GM18499 (cell line): ENCODE measurements at regions not wholly inside any gene's neighbourhood (a gene's known extent, or its start where the extent isn't known, plus 50 kb on each side); places are given as distances from the start of the nearest gene placed in this dataset.

Experiments
- ATAC-seq: cut with Tn5 transposase; IDR thresholded peaks from one replicate; pipeline ENCODE4 v1.9.1; 2021; ENCODE audit warnings: moderate number of reproducible peaks; ENCODE audit not compliant: insufficient read depth, unreplicated experiment

DNA sequence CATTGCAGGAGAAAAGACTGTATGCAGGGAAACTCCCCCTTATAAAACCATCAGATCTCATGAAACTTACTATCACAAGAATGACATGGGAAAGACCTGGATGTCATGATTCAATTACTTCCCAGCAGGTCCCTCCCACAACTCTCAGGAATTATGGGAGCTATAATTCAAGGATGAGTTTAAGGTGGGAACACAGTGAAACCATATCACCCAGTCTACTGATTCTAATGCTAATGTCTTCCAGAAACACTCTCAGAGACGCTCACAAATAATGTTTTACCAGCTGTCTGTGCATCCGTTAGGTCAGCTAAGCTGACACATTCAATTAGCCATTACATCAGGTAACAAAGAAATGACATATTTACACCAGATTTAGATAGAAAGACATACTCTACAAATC is 637.9 kb downstream of the NLGN4Y start:
- no peak for ATAC-seq

DNA sequence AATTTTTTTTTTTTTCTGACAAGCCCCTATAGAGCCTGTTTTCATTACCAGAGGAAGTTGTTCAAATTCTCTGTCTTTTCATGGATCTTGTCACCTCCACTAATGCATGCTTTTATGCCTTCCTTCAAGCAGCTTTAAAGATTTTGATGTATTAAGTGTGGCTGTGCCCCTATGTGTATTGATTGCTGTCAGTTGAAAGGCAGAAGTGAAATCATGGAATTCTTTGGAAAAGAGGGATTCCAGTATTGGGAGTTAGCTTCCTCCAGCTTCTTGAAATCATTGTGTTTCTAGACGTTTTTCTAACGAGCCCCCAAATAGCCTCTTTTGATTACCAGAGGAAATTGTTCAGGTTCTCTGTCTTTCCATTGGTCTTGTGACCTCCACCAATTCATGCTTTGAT is 655.6 kb downstream of the NLGN4Y start:
- ATAC-seq = no peak

DNA sequence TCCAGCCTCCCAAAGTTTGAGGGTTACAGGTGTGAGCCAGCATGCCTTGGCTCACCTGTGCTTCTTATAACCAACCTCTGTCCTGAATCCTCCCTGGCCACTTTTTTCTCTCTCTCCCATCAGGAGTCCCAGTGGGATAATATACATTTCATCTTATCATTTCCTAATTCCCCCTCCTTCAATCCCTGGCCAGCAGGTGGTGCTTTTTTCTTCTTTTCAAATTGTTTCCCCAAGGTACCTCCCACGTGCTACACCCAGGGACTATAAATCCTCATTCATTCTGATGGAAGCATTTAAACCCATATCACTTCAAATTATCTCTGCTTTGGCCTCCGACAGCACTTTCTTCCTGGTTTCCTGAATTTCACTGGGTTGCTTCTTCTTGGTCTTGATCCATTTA is 704.7 kb downstream of the NLGN4Y start:
- ATAC-seq = no peak

DNA sequence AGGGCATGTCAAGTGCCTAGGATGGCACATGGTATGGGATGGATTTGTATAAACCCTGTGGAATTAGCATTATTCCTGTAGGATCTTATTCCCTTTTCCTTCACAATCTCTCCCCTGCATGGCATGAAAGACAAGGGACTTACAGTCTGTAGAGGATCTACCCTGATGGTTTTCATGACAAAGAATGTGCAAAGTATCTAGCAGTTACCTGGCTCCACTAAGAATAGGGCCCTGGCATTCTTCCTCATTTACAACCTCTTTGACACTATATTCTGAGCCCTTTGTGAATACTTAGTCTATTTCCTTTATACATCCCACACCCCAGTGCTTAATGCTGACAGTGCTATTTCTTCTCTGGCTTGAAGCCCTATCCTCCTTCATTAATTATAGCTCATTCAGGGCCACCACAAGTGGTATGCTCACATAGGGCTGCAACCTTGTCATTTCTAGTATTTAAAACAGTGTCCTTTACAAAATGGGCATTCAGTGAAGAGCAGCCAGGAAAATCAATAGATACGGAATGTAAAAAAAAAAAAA is 715.3 kb downstream of the NLGN4Y start:
- ATAC-seq = no peak

DNA sequence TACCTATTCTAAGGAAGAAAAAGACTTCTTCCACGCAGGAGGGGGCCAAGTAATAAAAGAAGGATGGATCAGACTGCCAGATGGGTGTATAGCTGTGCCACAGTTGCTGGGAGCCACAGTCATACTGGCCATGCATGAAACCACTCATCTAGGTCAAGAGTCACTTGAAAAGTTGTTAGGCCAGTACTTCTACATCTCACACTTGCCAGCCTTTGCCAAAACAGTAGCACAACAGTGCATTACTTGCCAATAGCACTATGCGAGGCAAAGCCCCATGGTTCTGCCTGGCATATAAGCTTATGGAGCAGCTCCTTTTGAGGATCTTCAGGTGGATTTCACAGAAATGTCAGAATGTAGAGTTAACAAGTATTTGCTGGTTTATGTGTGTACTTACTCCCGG is 735.0 kb downstream of the NLGN4Y start:
- no peak for ATAC-seq

DNA sequence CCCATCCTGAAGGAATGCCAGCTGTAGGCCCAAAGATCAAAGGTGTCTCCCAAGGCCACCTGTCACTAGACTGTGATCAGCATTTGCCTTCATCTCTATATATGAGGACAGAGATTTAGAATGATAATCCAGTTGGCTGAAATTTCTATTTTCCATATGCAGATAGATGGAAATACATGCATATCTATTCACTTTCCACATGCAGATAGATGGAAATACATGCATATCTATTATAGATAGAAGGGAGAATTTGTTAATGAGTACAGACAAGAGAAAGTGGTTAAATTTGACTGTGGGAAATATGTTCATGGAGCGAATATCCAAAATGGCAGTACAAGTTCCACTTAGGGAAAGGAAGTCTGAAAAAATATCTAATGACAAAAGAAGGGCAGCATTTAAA is 762.2 kb downstream of the NLGN4Y start:
- no peak for ATAC-seq

DNA sequence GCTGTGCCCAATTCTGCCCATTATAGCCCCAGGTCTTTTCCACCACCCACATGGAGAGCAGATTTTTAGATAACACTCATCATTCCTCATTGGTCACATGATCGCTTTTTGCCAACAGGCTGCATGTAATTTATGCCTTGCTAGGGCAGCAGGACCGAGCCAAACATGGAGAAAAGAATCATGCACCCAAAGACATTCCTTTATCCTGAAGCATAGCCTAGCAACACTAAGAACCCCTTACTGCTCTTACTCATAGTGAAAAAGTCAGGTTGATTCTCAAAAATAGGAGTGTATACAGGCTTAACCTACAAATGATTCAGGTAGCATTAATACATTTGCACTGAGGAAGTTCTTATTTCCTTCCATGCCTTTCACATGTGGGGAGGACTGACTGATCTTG is 765.5 kb downstream of the NLGN4Y start:
- no peak for ATAC-seq

DNA sequence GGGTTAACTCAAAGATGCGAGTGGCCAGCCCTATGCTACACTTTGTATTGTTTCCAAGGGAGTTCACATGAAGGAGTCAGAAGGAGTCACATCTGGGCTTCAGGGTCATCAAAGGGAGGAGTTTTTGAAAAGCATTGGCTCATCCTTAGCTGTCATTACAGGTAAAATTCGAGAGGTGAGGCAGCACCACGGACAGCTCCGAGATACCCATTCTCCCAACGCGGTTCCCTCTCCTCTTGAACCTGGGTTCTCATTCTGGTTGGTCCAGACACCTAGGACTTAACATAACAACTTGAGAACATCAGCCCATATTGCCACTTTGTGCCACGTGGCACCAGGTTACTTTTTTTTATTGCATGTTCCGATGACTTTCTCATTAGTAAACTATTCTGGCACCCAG is 768.6 kb downstream of the NLGN4Y start:
- ATAC-seq = no peak

DNA sequence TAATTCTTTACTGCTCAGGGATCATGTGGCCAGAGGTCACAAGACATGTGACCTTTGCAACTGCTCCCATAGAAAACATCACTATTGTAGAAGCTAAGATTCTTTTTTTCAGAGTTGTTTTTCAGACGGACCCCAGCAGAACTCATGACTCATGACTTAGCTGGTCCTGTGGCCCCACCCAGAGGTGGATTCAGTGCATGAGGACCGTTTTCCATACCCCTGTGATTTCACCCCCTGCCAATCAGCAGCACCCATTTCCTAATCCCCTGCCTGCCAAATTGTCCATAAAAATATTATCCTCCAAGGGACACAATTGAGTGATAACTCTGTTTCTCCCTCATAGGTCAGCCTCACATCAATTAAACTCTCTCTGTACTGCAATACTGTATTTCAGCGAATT is 777.5 kb downstream of the NLGN4Y start:
- no peak for ATAC-seq

DNA sequence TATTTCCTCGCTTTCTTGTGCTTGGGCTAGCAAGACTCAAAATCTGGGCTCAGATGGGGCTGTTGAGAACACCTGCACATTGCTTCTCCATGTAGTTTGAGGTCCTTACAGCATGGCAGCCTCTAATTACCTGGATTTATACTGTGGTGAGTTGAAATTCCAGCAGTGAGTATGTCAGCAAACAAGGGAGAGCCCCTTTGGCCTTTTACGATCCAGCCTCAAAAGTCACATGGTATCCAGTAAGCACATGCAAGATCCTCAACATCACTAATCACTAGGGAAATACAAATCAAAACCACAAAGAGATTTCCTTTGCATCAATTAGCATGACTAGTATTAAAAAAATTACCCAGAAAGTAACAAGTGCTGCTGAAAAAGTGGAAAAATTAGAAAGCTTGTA is 787.8 kb downstream of the NLGN4Y start:
- no peak for ATAC-seq

- ATAC-seq = no peak
These were observed 799.9 kb downstream of the NLGN4Y start for GRCh38 chrY:15324189-15324588.

GRCh38 chrY:15325201-15325600 is 800.9 kb downstream of the NLGN4Y start:
- ATAC-seq = no peak

GRCh38 chrY:15326673-15327072 is 802.3 kb downstream of the NLGN4Y start:
- no peak for ATAC-seq

- no peak for ATAC-seq
These were observed 804.5 kb downstream of the NLGN4Y start for GRCh38 chrY:15328848-15329247.

- no peak for ATAC-seq
These were observed 819.2 kb downstream of the NLGN4Y start for GRCh38 chrY:15343522-15343921.

DNA sequence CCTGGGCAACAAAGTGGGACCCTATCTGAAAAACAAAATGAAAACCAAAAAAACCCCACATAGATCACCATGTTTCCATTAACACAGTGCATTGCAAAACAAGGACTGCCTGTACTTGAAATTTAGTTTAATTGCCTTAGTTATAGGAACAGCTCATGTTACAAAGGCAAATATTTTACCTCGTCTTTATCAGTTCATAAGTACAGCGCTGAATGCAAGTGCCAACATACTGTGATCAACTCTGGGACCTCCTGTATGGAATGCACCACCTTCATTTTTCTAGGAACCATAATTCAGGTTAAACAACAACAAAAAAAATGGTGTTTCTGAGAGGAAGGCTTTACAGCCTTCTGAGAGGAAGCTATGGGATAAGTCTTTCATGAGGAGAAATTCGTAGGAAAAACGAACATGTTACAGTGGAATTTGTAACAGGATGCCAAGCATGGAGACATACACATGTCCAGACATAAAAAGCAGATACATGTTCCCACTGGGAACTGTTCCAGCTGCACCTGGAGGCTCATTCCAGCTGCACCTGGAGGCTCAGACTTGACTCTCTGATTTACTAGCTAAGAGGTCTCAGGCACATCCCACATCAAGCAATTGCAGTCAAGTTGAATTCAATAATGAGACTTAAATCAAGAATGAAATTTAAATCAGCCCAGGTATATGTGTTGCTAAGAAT is 821.3 kb downstream of the NLGN4Y start:
- no peak for ATAC-seq

- no peak for ATAC-seq
These were observed 825.0 kb downstream of the NLGN4Y start for GRCh38 chrY:15349351-15349750.

DNA sequence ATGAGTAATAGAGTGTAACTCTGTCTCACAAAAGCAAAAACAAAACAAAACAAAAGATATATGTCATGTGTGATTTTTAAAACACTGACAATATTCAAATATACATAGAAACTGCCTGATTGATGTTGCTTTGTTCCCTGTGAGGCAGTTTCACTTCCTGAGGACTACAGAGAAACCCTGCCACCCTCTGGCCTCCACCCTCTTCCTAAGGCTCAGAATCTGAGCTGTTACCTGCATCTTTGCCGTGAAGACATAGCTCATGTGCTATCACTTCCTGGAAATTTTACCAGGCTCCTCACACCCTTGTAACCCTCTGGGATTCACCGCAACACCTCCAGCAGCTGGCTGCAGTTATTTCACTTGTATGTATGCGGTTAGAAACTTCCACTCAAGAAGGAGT is 831.0 kb downstream of the NLGN4Y start:
- ATAC-seq = peak; percentile 89

DNA sequence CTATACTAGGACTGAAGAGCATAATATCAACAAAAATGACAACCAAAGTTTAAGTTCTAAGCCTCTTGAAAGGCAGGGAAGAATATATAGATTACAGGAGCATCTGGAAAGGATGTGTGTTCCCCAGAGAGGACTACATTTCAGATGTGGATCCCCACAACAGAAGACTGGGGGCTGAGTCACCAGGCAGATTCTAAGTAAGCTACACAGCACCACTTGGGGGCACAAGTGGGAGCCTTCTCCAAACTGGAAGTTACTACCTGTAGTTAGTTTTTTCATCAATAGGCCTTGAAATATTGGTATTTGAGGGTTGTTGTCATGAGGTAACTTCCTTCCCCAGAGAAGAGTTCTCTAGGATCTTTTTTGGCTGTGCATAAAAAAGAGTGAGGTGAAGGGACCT is 836.1 kb downstream of the NLGN4Y start:
- no peak for ATAC-seq

- no peak for ATAC-seq
These were observed 840.7 kb downstream of the NLGN4Y start for GRCh38 chrY:15364996-15365395.

- no peak for ATAC-seq
These were observed 844.5 kb downstream of the NLGN4Y start for GRCh38 chrY:15368786-15369185.

- ATAC-seq = no peak
These were observed 860.8 kb downstream of the NLGN4Y start for GRCh38 chrY:15385178-15385577.
